Glutamatergic neuron (in vitro differentiated cells): ENCODE measurements at regions not wholly inside any gene's neighbourhood (a gene's known extent, or its start where the extent isn't known, plus 50 kb on each side); places are given as distances from the start of the nearest gene placed in this dataset.

Source experiments
- DNase-seq: peaks from one replicate; pipeline ENCODE4 v3.0.0; 2022
- H3K27ac Mint-ChIP-seq: one replicate; pipeline ENCODE4 v1.8.0; 2020; ENCODE audit warnings: mild to moderate bottlenecking, mixed read lengths, inconsistent platforms; ENCODE audit not compliant: unreplicated experiment
- H3K27me3 Mint-ChIP-seq: one replicate; pipeline ENCODE4 v1.8.0; 2020; ENCODE audit warnings: mild to moderate bottlenecking, moderate library complexity, mixed read lengths, inconsistent platforms; ENCODE audit not compliant: unreplicated experiment
- H3K36me3 Mint-ChIP-seq: one replicate; pipeline ENCODE4 v1.8.0; 2020; ENCODE audit warnings: mild to moderate bottlenecking, mixed read lengths, inconsistent platforms; ENCODE audit not compliant: unreplicated experiment
- H3K4me1 Mint-ChIP-seq: one replicate; pipeline ENCODE4 v1.8.0; 2020; ENCODE audit warnings: mild to moderate bottlenecking, low read depth, mixed read lengths, inconsistent platforms; ENCODE audit not compliant: unreplicated experiment
- H3K4me3 Mint-ChIP-seq: one replicate; pipeline ENCODE4 v1.8.0; 2020; ENCODE audit warnings: mild to moderate bottlenecking, mixed read lengths, inconsistent platforms; ENCODE audit not compliant: unreplicated experiment
- H3K9me3 Mint-ChIP-seq: one replicate; pipeline ENCODE4 v1.8.0; 2020; ENCODE audit warnings: mild to moderate bottlenecking, moderate library complexity, mixed read lengths, inconsistent platforms; ENCODE audit not compliant: unreplicated experiment
- CTCF ChIP-seq: fragments of 200-600 bp; sonication (generic); IDR thresholded peaks from one replicate; pipeline ENCODE4 v1.5.0; 2021; ENCODE audit not compliant: partially characterized antibody, unreplicated experiment

DNA sequence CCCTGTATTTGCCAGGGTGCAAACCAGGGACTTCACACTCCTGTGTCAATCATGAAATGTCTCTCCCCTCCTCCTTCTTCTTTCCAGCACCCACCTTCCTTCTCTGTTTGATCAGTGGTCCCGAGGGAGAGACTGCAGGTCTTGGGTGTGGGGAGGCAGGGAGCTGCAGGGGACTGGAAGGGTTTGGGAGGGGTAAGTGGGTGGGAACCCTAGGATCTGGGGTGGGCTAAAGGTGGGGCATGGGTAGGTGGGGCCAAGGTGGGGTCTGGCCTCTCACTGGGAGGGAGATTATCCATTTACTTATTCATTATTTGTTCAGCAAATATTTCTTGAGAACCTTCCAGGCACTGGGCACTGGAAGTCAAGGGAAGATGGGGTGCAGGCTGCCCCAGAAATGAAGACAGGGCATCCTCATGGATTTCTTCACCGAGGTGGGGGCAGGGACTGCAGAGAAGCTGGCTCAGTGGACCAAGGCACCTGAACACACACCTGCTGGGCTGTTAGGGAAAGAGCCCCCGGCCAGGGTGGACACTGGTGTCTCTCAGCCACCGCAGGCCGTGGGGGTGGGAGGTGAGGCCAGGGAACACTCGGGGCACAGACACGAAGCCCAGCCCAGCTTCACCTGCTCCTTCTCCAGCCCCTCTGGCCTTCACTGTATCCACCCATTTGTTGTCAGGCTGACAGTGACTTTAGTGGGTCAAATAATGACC, 193.9 kb upstream of the C1orf174 start:
- no peaks in the 10 kb centered on the region for H3K4me1 Mint-ChIP-seq
- H3K36me3 Mint-ChIP-seq, result peaks cover 4% of the 10 kb centered on the region
- no peak overlapping the region for H3K27ac Mint-ChIP-seq
- peaks cover 23% of the 10 kb centered on the region for H3K9me3 Mint-ChIP-seq
- H3K4me3 Mint-ChIP-seq, result no peak overlapping the region
- H3K27me3 Mint-ChIP-seq, result peaks cover 6% of the 10 kb centered on the region
- DNase-seq, result no peak
- no peak for TF ChIP-seq CTCF

DNA sequence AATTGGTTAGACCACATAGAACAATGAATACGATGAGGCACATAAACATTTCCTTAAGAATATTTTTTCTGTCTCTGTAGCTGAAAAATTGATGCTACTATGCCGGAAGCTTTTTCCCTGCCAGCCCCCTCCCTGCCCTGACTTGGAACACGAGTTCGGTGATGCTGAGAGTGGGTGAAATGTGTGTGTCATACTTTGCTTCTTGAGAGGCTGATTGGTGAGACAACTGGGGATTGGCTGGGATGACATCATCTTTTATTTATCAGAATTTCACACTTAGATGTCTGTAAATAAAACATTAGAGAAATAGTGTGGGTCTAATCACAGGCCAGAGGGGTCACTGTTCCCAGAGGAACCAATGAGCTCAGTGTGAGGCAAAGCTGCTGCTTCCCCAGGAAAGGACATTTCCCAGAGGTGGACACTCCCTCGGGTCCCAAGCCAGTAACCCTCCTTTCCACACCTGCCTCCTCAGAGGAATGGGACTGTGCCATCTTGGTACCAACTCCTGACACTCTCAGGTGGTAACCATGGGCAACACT, 195.4 kb upstream of the C1orf174 start:
- peaks cover 3% of the 10 kb centered on the region for H3K27me3 Mint-ChIP-seq
- peaks cover 4% of the 10 kb centered on the region for H3K36me3 Mint-ChIP-seq
- peaks cover 22% of the 10 kb centered on the region for H3K9me3 Mint-ChIP-seq
- no peak overlapping the region for H3K4me3 Mint-ChIP-seq
- H3K4me1 Mint-ChIP-seq, result no peaks in the 10 kb centered on the region
- no peak for DNase-seq
- H3K27ac Mint-ChIP-seq, result no peak overlapping the region
- TF ChIP-seq CTCF, result no peak

GRCh38 chr1:4101459-4102161, 201.5 kb upstream of the C1orf174 start:
- no peak for DNase-seq
- Mint-ChIP-seq H3K4me3 (no peak overlapping the region), H3K9me3 (peaks cover 13% of the 10 kb centered on the region), H3K27me3 (no peaks in the 10 kb centered on the region), H3K27ac (no peak overlapping the region), H3K4me1 (no peaks in the 10 kb centered on the region), H3K36me3 (peaks cover 1% of the 10 kb centered on the region)
- TF ChIP-seq CTCF, result no peak

GRCh38 chr1:4105300-4105880, 205.3 kb upstream of the C1orf174 start:
- no peak for TF ChIP-seq CTCF
- peaks cover 10% of the 10 kb centered on the region for H3K9me3 Mint-ChIP-seq
- no peak overlapping the region for H3K4me3 Mint-ChIP-seq
- no peak overlapping the region for H3K27ac Mint-ChIP-seq
- no peak for DNase-seq
- peaks cover 3% of the 10 kb centered on the region for H3K27me3 Mint-ChIP-seq
- H3K4me1 Mint-ChIP-seq, result no peaks in the 10 kb centered on the region
- no peaks in the 10 kb centered on the region for H3K36me3 Mint-ChIP-seq

- peaks cover 16% of the 10 kb centered on the region for H3K9me3 Mint-ChIP-seq
- no peak overlapping the region for H3K4me3 Mint-ChIP-seq
- H3K36me3 Mint-ChIP-seq, result peaks cover 5% of the 10 kb centered on the region
- no peak for DNase-seq
- no peaks in the 10 kb centered on the region for H3K4me1 Mint-ChIP-seq
- peaks cover 6% of the 10 kb centered on the region for H3K27me3 Mint-ChIP-seq
- no peak for TF ChIP-seq CTCF
- H3K27ac Mint-ChIP-seq, result no peak overlapping the region
These were observed 206.7 kb upstream of the C1orf174 start for GRCh38 chr1:4106731-4107130.
